GM12864 (cell line): ENCODE measurements at regions not wholly inside any gene's neighbourhood (a gene's known extent, or its start where the extent isn't known, plus 50 kb on each side); places are given as distances from the start of the nearest gene placed in this dataset.

Experiments used
- DNase-seq: peaks from one replicate; pipeline ENCODE4 v3.0.0-alpha.2; 2011; ENCODE audit warnings: low read depth
- H3K4me3 ChIP-seq: 2 replicates; pipeline ENCODE4 v1.5.1; 2011; ENCODE audit warnings: mild to moderate bottlenecking, low read depth, low read length, control low read depth
- TF ChIP-seq, protein P1 (sequence below): IDR thresholded peaks from 2 replicates; pipeline ENCODE4 v1.5.1; 2011; ENCODE audit warnings: low read depth, mild to moderate bottlenecking, moderate library complexity, low read length, control low read depth, inconsistent platforms; ENCODE audit errors: missing control alignments

DNA sequence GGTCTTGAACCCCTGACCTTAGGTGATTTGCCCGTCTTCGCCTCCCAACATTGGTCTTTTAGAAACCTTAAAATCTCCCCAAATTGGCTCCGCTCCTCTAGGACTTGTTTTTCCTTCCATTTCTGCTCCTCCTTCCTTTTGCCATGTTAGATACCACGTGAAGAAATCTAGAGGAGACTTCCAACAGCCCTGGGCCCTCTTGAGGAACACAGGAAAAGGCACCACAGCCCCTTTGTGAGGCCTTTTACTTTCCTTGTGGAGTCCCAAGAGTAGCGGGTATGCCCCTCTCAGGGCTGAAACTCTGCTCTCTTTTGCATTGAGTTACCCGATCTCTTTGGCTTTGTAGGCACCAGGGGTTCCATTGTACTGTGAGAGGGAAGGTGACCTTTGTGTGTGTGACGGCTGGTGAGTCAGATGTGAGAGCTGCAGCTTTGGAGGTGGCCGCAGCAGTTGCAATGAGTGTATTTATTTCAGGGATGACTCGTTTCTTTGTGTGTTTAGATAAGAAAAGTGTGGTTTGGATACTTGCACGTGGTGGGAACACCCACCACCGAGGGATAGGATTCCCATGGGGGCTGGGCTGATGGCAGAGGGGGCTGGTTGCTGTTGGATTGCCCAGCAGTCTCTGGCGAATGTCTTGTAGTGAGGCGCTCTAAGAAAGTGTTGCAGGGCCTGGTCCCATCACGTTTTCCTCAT lies 218.4 kb upstream of the HS6ST1 start:
- no peak for DNase-seq
- TF ChIP-seq, protein P1, sequence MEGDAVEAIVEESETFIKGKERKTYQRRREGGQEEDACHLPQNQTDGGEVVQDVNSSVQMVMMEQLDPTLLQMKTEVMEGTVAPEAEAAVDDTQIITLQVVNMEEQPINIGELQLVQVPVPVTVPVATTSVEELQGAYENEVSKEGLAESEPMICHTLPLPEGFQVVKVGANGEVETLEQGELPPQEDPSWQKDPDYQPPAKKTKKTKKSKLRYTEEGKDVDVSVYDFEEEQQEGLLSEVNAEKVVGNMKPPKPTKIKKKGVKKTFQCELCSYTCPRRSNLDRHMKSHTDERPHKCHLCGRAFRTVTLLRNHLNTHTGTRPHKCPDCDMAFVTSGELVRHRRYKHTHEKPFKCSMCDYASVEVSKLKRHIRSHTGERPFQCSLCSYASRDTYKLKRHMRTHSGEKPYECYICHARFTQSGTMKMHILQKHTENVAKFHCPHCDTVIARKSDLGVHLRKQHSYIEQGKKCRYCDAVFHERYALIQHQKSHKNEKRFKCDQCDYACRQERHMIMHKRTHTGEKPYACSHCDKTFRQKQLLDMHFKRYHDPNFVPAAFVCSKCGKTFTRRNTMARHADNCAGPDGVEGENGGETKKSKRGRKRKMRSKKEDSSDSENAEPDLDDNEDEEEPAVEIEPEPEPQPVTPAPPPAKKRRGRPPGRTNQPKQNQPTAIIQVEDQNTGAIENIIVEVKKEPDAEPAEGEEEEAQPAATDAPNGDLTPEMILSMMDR: no peak

GRCh38 chr2:128537646-128538045 lies 219.0 kb upstream of the HS6ST1 start:
- TF ChIP-seq, protein P1: no peak
- H3K4me3 ChIP-seq: no peak overlapping the region
- DNase-seq: no peak

More for the DNA sequence above, 218.4 kb upstream of the HS6ST1 start:
- H3K4me3 ChIP-seq: no peak overlapping the region

GRCh38 chr2:128538396-128538795 lies 219.7 kb upstream of the HS6ST1 start:
- no peak overlapping the region for H3K4me3 ChIP-seq
- TF ChIP-seq, protein P1: no peak

DNA sequence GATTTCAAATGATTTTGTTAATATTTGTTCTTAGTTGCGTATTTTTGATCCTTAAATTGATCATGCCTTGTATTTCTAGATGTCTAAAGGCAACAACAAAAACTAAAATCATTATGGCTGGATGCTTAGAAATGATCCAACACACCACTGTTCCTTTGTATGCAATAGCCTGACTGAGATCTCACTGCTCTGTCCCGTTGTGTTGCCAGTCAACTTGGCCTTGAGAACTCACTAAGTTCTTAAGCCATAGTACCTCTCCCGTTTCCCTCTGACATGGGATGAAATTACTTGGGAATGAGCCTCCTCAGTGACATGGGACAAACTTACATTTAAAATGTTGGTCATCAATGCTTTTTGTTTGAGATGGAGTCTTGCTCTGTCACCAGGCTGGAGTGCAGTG lies 222.0 kb upstream of the HS6ST1 start:
- no peak overlapping the region for H3K4me3 ChIP-seq
- DNase-seq: no peak
- TF ChIP-seq, protein P1: no peak

More at GRCh38 chr2:128538396-128538795, 219.7 kb upstream of the HS6ST1 start:
- DNase-seq: no peak

DNA sequence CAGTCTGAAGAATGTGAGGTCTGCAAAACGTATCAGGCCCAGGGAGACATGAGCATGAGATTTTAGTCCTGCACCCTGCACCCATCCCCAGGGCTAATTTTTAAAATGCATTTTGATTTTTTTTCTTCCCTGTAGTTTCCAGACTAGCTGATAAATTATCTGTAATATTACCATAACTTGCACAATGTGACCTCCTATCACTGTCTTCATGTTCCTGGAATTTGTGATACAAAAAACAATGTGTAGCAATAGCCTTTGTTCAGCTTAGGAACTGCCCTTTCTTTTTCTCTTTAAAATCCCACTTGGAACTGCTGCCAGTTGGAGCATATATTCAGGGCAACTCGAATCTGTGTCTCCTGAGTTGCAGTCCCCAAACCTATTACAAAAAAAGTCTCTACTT lies 222.8 kb upstream of the HS6ST1 start:
- no peak for DNase-seq
- H3K4me3 ChIP-seq: no peak overlapping the region
- TF ChIP-seq, protein P1: no peak

DNA sequence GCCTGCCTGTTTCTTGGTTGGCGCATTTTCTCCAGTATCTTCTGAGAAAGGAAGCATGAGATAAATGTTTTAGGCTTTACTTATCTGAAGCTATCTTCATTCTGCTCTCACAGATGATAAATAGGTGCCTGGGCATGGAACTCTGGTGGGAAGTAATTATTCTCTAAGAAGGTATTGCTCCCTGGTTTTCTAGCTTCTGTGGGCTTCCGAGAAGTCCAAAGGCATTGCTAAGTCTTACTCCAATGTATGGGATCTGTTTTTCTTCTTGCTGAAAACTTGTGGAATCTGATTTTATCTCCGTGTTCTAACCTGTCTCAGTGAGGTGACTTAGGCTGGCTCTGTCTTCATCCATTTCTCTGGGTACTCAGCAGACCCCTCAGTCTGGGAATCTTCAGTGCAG lies 224.4 kb upstream of the HS6ST1 start:
- no peak overlapping the region for H3K4me3 ChIP-seq
- DNase-seq: no peak
- TF ChIP-seq, protein P1: no peak

DNA sequence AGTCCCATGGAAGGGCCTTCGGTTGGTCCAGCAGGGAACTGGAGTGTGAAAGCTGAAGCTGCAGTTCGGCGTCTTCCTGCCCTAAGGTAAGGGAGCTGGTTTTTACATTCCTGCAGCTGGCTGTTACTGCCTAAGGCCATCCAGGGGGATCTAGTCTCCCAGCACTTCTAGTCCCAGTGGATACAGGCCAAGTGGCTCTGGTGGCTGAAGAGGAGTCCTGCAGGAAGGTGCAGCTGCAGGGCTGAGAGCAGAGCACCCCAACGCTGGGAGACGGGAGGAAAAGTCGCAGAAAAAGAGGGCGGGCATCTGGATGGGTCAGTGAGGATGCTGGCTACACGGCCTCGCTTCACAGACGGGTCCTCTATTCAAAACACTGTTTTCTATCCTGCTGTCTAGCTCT lies 225.0 kb upstream of the HS6ST1 start:
- no peak for DNase-seq
- no peak overlapping the region for H3K4me3 ChIP-seq
- TF ChIP-seq, protein P1: no peak
